HG02588 (cell line): ENCODE measurements at regions not wholly inside any gene's neighbourhood (a gene's known extent, or its start where the extent isn't known, plus 50 kb on each side); places are given as distances from the start of the nearest gene placed in this dataset.
"Not testable (repeated sequence)": the region's sequence is repeated elsewhere in the genome, so short reads cannot be mapped to it uniquely, and the experiment has no call there.

ENCODE experiments used
- ATAC-seq: cut with Tn5 transposase; IDR thresholded peaks from one replicate; pipeline ENCODE4 v1.9.1; 2021; ENCODE audit warnings: mild to moderate bottlenecking, moderate library complexity; ENCODE audit not compliant: unreplicated experiment

GRCh38 chr12:73009138-73009834 is 737.1 kb downstream of the TRHDE start:
- ATAC-seq, result not testable (repeated sequence)

DNA sequence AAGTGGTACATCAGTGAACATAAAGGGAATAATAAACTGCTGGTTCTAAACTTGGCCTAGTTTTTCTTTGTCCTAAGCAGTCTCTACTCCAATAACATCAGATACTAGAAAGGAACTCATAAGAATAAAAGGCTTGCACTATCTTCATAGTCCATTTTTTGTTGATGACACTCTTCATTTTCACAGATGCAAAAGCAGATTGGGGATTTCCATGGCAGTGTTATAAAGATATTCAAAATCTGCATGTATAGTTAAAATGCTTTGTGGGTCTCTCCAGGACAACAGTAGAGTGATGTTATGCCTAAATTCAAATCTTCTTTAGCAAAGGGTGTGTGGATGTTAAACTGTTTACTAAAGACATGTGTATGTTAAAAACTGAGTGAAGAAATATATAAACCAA is 745.8 kb downstream of the TRHDE start:
- no peak for ATAC-seq

DNA sequence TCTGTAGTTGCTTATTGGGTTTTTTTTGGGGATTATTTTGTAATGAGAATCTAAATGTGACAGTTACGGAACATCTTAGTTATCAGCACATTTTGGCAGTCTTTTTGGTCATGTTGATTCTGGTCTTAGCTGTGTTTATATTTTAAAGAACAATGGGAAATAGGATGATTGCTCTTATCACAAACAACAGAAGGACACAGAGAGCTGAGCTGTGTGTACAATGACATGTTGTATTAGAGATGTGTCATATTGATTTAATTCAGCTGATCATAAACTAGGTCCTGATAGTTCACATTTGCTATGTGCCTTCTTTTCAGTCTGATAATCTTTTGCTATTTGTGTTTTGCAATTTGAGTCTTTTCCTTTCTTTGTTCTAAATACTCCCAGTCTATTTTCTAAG is 781.7 kb downstream of the TRHDE start:
- no peak for ATAC-seq

- no peak for ATAC-seq
These were observed 785.3 kb downstream of the TRHDE start for GRCh38 chr12:73057428-73057827.

DNA sequence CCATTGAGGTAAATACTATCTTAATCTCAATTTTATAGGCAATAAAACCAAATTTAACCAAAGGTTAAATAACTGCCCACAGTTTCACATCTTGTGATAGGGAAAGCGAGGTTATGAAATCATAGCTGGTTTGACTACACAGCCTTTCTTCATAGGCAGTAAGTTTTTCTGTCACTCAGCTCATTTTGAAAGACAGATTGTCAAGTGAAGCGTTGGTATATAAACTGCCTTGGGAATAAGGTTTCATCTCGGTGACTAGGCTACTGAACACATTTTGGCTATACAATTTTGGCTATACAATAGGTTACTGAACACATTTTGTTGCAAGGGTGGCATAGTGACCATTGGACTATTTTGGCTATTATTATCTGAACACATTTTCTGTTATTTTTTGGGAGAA is 793.7 kb downstream of the TRHDE start:
- ATAC-seq, result no peak

DNA sequence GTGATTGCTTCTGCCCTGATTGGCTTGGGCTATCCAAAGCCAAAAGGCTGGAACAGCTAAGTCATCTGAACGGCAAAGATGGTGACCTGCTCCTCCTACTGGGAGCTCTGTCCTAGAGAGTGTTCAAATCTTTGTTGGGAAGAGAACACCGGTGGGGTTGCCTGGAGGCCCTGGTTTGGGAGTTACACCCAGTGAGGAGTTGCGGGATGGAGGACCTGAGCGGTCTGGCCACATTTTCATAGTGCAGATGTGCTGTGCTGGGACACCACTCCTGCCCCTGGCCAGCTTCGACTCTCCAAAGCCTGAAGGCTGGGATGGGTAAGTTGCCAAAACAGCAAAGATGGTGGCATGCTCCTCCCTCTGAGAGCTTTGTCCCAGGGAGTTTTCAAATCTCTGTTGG is 795.4 kb downstream of the TRHDE start:
- ATAC-seq, result no peak

- no peak for ATAC-seq
These were observed 800.0 kb downstream of the TRHDE start for GRCh38 chr12:73072214-73072613.

DNA sequence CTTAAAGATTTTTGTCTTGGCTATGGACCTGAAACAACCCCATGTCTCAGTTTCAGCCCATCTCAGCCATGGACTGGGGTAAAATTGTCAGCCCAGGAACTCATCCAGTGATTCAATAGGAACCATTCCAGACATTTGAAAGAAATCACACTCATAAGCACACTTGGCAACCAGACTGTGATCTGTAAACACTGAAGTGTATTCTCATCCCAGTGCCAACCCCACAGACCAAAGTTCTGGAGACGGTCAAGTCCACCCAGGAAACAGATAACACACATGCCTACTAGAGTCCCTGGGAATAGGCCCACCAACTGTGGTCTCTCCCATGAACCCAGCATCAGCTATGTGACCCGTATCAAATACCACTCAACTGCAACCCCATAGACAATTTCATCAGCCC is 804.6 kb downstream of the TRHDE start:
- ATAC-seq, result no peak

DNA sequence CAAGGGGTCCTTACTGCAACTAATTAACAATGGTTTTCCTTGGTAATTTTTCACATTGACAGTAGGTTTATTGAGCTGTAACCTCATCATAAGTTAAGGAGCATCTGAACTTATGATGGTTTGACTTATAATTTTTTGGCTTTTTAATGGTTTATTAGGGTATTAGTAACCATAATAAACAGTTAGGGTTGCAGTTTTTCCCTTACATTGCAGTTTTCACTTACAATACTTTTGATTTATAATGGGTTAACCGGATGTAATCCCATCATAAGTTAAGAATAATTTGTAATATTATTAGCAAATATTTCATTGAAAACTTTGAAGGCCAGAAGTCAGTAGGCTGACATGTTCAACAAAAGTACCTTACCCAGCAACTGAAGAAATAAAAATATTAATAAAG is 811.6 kb downstream of the TRHDE start:
- no peak for ATAC-seq

GRCh38 chr12:73106296-73106695 is 834.1 kb downstream of the TRHDE start:
- no peak for ATAC-seq

DNA sequence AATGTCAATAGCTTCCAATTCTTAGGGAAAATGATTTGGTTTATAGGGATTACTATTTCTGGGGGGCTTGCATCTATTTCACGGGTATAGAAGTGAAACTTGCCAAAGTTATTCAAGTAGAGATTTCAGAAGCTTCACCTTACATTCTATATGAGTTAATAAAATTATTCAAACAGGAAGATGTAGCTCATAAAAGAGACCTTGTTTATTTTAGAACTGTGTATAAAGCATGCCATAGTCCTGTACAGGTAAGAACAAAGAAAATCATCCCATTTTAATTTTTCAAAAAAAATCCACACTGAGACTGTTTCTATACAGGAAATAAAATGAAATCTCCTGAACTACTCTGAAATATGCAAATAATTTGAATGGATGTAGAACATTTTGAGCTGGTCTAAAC is 834.7 kb downstream of the TRHDE start:
- no peak for ATAC-seq

DNA sequence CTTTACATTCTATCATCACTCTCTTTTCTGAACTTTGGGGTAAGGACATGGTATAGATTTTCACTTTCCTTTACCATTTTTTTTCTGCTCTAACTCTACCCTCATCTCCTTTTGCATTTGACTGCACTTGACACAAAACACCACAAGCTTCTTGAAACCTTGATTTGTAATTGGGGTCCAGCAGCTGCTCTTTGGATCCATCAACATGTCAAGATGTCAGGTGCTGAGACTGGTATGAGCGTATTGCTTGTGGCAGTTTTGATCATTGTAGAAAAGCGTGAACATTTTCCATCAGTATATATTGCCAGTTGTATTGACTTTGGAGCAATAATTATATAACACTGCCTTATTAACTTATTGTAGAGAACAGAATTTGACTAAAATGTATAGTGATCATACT is 838.6 kb downstream of the TRHDE start:
- no peak for ATAC-seq

- ATAC-seq, result no peak
These were observed 840.1 kb downstream of the TRHDE start for GRCh38 chr12:73112035-73112816.

DNA sequence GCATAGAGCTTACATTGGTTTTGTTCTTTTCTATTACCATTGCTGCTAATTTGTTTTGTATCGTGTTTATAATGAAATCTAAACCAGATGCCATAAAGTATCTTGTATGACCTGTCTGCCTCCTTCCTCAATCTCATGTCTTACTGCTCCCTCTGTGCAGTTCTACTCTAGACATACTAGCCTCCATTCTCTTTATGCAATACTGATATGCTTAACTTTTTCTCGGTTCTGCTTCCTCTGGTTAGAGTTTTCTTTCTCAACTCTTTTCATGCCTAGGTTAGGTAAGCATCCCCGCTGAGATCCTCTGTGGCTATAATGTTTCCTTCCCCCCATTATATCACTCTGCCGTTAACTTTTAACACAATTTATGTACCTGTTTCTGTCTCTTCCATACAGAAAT is 852.3 kb downstream of the TRHDE start:
- ATAC-seq, result no peak

- no peak for ATAC-seq
These were observed 853.0 kb downstream of the TRHDE start for GRCh38 chr12:73125148-73125547.

GRCh38 chr12:73136386-73136785 is 864.2 kb downstream of the TRHDE start:
- ATAC-seq, result no peak

GRCh38 chr12:73139642-73140041 is 867.5 kb downstream of the TRHDE start:
- not testable (repeated sequence) for ATAC-seq

- no peak for ATAC-seq
These were observed 886.2 kb downstream of the TRHDE start for GRCh38 chr12:73158341-73158740.

- no peak for ATAC-seq
These were observed 887.8 kb downstream of the TRHDE start for GRCh38 chr12:73159954-73160353.

DNA sequence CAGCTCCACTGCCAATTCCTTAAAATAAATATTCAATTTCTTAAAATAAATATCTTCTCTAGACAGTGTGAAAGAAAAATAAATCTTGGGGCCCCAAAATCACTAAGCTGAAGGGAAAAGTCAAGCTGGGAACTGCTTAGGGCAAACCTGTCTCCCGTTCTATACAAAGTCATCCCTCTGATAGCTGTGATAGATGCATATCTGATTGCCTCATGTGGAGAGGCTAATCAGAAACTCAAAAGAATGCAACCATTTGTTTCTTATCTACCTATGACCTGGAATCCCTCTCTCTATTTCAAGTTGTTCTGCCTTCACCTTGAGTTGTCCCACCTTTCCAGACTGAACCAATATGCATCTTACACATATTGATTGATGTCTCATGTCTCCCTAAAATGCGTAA is 889.8 kb downstream of the TRHDE start:
- no peak for ATAC-seq

- ATAC-seq, result no peak
These were observed 908.6 kb downstream of the TRHDE start for GRCh38 chr12:73180734-73181133.

DNA sequence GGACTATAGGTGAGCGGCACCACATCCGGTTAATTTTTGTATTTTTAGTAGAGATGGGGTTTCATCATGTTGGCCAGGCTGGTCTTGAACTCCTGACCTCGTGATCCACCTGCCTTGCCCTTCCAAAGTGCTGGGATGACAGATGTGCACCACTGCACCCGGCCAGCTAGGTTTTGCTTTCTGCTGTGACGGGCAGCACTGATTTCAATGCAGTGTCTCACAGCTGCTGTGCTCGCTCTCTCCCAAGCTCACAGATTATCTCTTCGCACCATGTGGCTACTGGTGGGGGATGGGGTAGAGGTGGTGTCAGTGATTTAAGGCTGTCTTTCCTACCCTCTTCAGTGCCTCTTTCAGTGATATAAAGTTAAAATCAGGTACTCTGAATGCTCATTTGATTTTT is 909.1 kb downstream of the TRHDE start:
- no peak for ATAC-seq

- ATAC-seq, result no peak
These were observed 913.2 kb downstream of the TRHDE start for GRCh38 chr12:73185403-73185802.
